ENCODE measurements at regions not wholly inside any gene's neighbourhood (a gene's known extent, or its start where the extent isn't known, plus 50 kb on each side); places are given as distances from the start of the nearest gene placed in this dataset.

GRCh38 chr3:35523838-35524237 is 115.5 kb upstream of the ARPP21 start:
- Mint-ChIP-seq H3K4me1 (peaks cover 6 to 12% of the 10 kb centered on the region in 2 donors), H3K27ac (no peak overlapping the region), H3K27me3 (peaks cover 0 to 11% of the 10 kb centered on the region in 2 donors), H3K36me3 (no peaks in the 10 kb centered on the region), H3K4me3 (no peak overlapping the region), H3K9me3 (no peaks in the 10 kb centered on the region)
- DNase-seq (no peak), ATAC-seq (replicated peaks) (no peak)

GRCh38 chr3:35524856-35525255 is 114.5 kb upstream of the ARPP21 start:
- DNase-seq: no peak
- Mint-ChIP-seq H3K4me1 (peaks cover 6 to 12% of the 10 kb centered on the region in 2 donors), H3K27me3 (peaks cover 0 to 11% of the 10 kb centered on the region in 2 donors), H3K27ac (no peak overlapping the region), H3K4me3 (no peak overlapping the region), H3K9me3 (no peaks in the 10 kb centered on the region), H3K36me3 (no peaks in the 10 kb centered on the region)
- no peak for ATAC-seq (replicated peaks)

GRCh38 chr3:35528728-35529127 is 110.6 kb upstream of the ARPP21 start:
- no peaks in the 10 kb centered on the region for H3K36me3 Mint-ChIP-seq
- no peak overlapping the region for H3K4me3 Mint-ChIP-seq
- H3K4me1 Mint-ChIP-seq: no peaks in the 10 kb centered on the region
- DNase-seq (no peak), ATAC-seq (replicated peaks) (no peak)
- peaks cover 0 to 11% of the 10 kb centered on the region in 2 donors for H3K27me3 Mint-ChIP-seq
- H3K27ac Mint-ChIP-seq: no peak overlapping the region
- no peaks in the 10 kb centered on the region for H3K9me3 Mint-ChIP-seq

DNA sequence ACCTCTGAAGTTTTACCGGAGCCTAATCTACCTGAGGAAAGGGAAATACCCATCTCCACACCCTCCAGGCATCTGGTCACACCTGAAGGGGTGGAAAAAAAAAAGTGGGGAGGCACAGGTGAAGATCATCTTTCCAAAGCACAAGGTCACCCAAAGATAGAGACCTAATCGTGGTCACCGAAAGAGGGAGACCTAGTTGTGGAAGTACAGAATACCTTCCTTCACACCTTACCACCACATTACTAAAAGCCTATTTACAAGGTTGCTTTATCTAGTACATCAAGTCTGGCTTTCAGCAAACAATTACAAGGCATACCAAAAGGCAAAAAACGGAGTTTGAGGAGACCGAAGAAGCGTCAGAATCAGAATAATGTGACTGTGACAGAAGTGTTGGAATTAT is 110.0 kb upstream of the ARPP21 start:
- H3K4me1 Mint-ChIP-seq: no peaks in the 10 kb centered on the region
- H3K27ac Mint-ChIP-seq: no peak overlapping the region
- peaks cover 0 to 11% of the 10 kb centered on the region in 2 donors for H3K27me3 Mint-ChIP-seq
- ATAC-seq (replicated peaks): no peak
- H3K4me3 Mint-ChIP-seq: no peak overlapping the region
- H3K36me3 Mint-ChIP-seq: no peaks in the 10 kb centered on the region
- no peaks in the 10 kb centered on the region for H3K9me3 Mint-ChIP-seq
- no peak for DNase-seq

- H3K4me1 Mint-ChIP-seq: no peaks in the 10 kb centered on the region
- no peaks in the 10 kb centered on the region for H3K9me3 Mint-ChIP-seq
- DNase-seq: no peak
- no peak for ATAC-seq (replicated peaks)
- H3K4me3 Mint-ChIP-seq: no peak overlapping the region
- no peak overlapping the region for H3K27ac Mint-ChIP-seq
- peaks cover 0 to 5% of the 10 kb centered on the region in 2 donors for H3K27me3 Mint-ChIP-seq
- no peaks in the 10 kb centered on the region for H3K36me3 Mint-ChIP-seq
Observed at GRCh38 chr3:35537265-35537664, 102.1 kb upstream of the ARPP21 start.

DNA sequence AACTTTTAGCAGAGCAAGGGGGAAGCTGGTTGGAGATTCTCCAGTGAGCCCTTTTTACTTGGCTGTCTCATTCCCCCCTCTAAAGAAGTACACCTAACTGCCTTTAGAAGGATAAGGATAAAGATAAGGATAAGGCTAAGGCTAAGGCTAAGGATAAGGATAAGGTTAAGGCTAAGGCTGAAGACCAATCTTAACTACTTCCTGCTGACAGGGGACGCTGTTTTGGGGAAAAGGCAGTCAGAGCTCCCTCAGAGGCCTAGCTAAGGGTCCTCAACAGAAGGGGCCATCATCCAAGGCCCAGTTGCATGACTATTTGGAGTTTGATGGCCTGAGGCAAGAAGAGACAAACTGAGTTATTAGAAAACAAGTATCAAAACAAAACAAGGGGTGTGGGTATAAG is 94.3 kb upstream of the ARPP21 start:
- Mint-ChIP-seq H3K27me3 (no peaks in the 10 kb centered on the region), H3K9me3 (no peaks in the 10 kb centered on the region), H3K4me1 (no peaks in the 10 kb centered on the region), H3K27ac (no peak overlapping the region), H3K36me3 (no peaks in the 10 kb centered on the region), H3K4me3 (no peak overlapping the region)
- DNase-seq: no peak
- ATAC-seq (replicated peaks): no peak

- H3K27me3 Mint-ChIP-seq: no peaks in the 10 kb centered on the region
- H3K9me3 Mint-ChIP-seq: no peaks in the 10 kb centered on the region
- no peak overlapping the region for H3K27ac Mint-ChIP-seq
- no peaks in the 10 kb centered on the region for H3K36me3 Mint-ChIP-seq
- no peaks in the 10 kb centered on the region for H3K4me1 Mint-ChIP-seq
- ATAC-seq (replicated peaks) (no peak), DNase-seq (no peak)
- H3K4me3 Mint-ChIP-seq: no peak overlapping the region
Observed at GRCh38 chr3:35549690-35550089, 89.6 kb upstream of the ARPP21 start.

DNA sequence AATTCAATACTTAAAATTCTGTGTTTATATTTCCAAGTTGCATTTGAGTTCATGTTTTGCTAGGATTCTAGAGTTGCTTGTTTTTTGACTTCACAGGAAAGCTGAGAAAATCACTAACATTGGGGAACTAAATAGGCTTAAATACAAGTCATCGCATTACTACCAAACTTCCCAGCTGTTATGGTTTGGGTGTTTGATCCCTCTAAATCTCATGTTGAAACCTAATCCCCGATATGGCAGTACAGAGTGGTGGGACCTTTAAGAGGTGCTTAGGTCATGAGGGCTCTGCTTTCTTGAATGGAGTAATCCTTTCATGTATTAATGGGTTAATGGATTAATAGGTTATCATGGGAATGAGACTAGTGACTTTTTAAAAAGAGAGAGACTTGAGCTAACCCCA is 77.2 kb upstream of the ARPP21 start:
- Mint-ChIP-seq H3K4me3 (no peak overlapping the region), H3K4me1 (no peaks in the 10 kb centered on the region), H3K36me3 (peaks cover 0 to 3% of the 10 kb centered on the region in 2 donors), H3K27me3 (no peaks in the 10 kb centered on the region), H3K27ac (no peak overlapping the region), H3K9me3 (peaks cover 9 to 12% of the 10 kb centered on the region in 2 donors)
- ATAC-seq (replicated peaks): no peak
- no peak for DNase-seq

- Mint-ChIP-seq H3K4me1 (no peaks in the 10 kb centered on the region), H3K27ac (no peak overlapping the region), H3K4me3 (no peak overlapping the region), H3K9me3 (no peaks in the 10 kb centered on the region), H3K27me3 (no peaks in the 10 kb centered on the region), H3K36me3 (no peaks in the 10 kb centered on the region)
- no peak for DNase-seq
- ATAC-seq (replicated peaks): no peak
Observed at GRCh38 chr3:35565048-35565447, 74.3 kb upstream of the ARPP21 start.

Measured in stimulated activated naive B cell treated with anti-CD40 and anti-IgM and Interleukin-4, amounts not matched to agents 10 μg/mL and 1 μg/mL and 100 μg/mL, for 72 hours (primary cell).